ENCODE measurements at regions not wholly inside any gene's neighbourhood (a gene's known extent, or its start where the extent isn't known, plus 50 kb on each side); places are given as distances from the start of the nearest gene placed in this dataset.

DNA sequence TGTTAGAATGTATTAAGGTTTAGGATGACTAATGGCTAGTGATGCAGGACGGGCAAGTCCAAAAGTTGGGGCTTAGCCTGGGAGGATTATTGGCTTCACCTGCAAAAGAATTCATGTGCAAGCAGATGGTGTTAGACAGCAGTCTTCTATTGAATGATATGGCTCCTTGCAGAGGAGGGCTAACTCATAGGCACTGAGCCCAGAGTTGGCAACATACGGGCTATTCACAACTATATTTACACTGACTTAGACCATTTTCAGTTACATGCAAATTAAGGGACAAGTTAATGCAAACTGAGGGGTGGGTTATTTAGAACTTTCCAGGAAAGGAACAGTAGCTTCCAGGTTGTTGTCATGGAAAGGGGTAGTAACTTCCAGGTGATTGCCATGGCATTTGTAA is 1017.1 kb upstream of the EEF2KMT start:
- Mint-ChIP-seq H3K4me3 (no peak overlapping the region), H3K9me3 (peaks cover 2% of the 10 kb centered on the region), H3K27ac (no peak overlapping the region), H3K36me3 (no peaks in the 10 kb centered on the region), H3K4me1 (ENCODE audit: unreplicated experiment) (no peaks in the 10 kb centered on the region), H3K27me3 (peaks cover 5% of the 10 kb centered on the region)
- DNase-seq (ENCODE audit: extremely low spot score, unreplicated experiment) = no peak
- no peak for TF ChIP-seq CTCF (conservative IDR thresholded peaks at IDR 0.05)

DNA sequence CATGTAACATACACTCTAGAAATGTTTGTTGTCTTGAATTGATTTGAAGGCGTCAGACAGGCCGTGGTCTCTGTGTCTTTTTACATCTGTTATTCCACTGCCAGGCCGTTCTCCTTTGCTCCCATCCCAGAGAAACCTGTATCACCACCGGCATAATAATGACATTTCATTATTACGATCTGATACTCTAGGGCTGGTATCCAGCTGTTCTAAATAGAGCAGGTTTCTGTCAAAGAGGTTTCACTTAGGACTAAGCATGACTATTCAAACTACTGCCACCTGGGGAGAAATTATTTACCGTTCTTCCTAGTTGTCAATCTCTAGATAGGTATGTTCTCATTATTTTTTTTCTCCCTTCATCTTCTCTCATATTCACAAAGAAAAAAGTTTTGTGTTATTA is 1016.2 kb upstream of the EEF2KMT start:
- TF ChIP-seq CTCF (conservative IDR thresholded peaks at IDR 0.05) = no peak
- no peaks in the 10 kb centered on the region for H3K36me3 Mint-ChIP-seq

DNA sequence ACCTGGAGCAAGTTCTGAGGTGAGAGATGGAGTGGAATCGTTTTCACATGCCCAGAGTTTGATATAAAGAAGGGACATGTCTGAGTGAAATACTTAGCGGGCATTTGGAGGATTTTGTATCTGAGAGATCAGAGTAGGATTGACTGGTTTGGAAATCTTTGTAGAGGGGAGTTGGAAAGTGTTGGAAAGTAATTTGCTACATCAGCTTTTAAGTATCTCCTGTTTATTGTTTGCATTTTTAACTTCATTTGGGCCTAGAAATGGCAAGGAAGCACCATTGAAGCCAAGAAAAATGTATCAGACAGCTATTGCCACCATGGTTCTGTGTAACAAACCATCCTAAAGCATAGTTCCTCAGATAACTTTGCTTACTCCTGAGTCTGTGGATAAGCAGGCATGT is 1015.1 kb upstream of the EEF2KMT start:
- Mint-ChIP-seq H3K27me3 (peaks cover 5% of the 10 kb centered on the region), H3K9me3 (no peaks in the 10 kb centered on the region)

More for the DNA sequence above, 1016.2 kb upstream of the EEF2KMT start:
- no peak for DNase-seq (ENCODE audit: extremely low spot score, unreplicated experiment)
- H3K27ac Mint-ChIP-seq = no peak overlapping the region
- no peak overlapping the region for H3K4me3 Mint-ChIP-seq
- H3K27me3 Mint-ChIP-seq = peaks cover 5% of the 10 kb centered on the region
- H3K4me1 Mint-ChIP-seq (ENCODE audit: unreplicated experiment) = no peaks in the 10 kb centered on the region
- no peaks in the 10 kb centered on the region for H3K9me3 Mint-ChIP-seq

DNA sequence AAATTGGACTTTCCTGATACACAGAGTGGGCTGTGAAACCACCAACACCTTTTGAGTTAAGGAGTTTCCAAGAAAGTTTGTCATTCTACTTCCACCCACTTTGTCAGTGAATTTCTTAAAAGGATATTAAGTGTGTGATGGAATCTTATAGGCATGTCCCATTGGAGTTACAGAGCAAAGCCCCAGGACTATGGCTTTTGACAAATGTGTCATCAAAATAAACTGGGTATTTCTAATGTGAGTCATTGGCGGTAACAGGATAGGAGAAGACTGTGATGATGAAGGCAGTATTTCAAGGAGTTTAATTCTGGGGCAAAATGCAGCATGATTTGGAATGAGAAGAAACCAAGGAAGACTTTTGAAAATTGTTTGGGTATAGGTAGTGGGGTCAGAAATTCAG is 1013.8 kb upstream of the EEF2KMT start:
- no peaks in the 10 kb centered on the region for H3K4me1 Mint-ChIP-seq (ENCODE audit: unreplicated experiment)
- no peaks in the 10 kb centered on the region for H3K9me3 Mint-ChIP-seq
- H3K36me3 Mint-ChIP-seq = no peaks in the 10 kb centered on the region
- H3K27ac Mint-ChIP-seq = no peak overlapping the region
- TF ChIP-seq CTCF (conservative IDR thresholded peaks at IDR 0.05) = no peak
- no peaks in the 10 kb centered on the region for H3K27me3 Mint-ChIP-seq
- H3K4me3 Mint-ChIP-seq = no peak overlapping the region
- DNase-seq (ENCODE audit: extremely low spot score, unreplicated experiment) = no peak

More for the DNA sequence above, 1015.1 kb upstream of the EEF2KMT start:
- H3K36me3 Mint-ChIP-seq = no peaks in the 10 kb centered on the region
- no peak overlapping the region for H3K27ac Mint-ChIP-seq
- no peak overlapping the region for H3K4me3 Mint-ChIP-seq
- H3K4me1 Mint-ChIP-seq (ENCODE audit: unreplicated experiment) = no peaks in the 10 kb centered on the region
- no peak for DNase-seq (ENCODE audit: extremely low spot score, unreplicated experiment)
- no peak for TF ChIP-seq CTCF (conservative IDR thresholded peaks at IDR 0.05)

DNA sequence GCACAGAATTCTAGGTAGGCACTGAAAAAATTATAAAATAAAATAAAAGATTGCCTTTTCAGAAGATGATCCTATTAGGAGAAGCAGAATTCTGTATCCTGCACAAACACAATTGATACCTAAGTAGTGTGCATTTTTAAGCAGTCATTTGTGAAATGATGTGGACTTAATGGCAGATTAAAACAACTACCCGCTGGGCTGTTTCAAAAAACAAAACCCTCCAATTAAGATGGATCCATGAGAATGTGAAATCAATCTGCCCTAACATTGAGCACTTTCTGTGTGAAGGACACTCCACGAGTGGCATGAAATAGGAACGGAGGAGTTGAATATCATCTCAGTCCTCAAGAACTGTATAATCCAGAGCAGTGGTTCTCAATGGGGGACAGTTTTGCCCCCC is 1012.8 kb upstream of the EEF2KMT start:
- Mint-ChIP-seq H3K27me3 (no peaks in the 10 kb centered on the region), H3K27ac (no peak overlapping the region), H3K9me3 (no peaks in the 10 kb centered on the region), H3K4me3 (no peak overlapping the region), H3K36me3 (no peaks in the 10 kb centered on the region), H3K4me1 (ENCODE audit: unreplicated experiment) (no peaks in the 10 kb centered on the region)
- no peak for TF ChIP-seq CTCF (conservative IDR thresholded peaks at IDR 0.05)
- DNase-seq (ENCODE audit: extremely low spot score, unreplicated experiment) = no peak

GRCh38 chr16:6106061-6106460 is 1008.5 kb upstream of the EEF2KMT start:
- no peaks in the 10 kb centered on the region for H3K27me3 Mint-ChIP-seq
- H3K4me1 Mint-ChIP-seq (ENCODE audit: unreplicated experiment) = no peaks in the 10 kb centered on the region
- no peak for DNase-seq (ENCODE audit: extremely low spot score, unreplicated experiment)
- H3K4me3 Mint-ChIP-seq = no peak overlapping the region
- H3K36me3 Mint-ChIP-seq = no peaks in the 10 kb centered on the region
- no peak for TF ChIP-seq CTCF (conservative IDR thresholded peaks at IDR 0.05)
- no peaks in the 10 kb centered on the region for H3K9me3 Mint-ChIP-seq
- H3K27ac Mint-ChIP-seq = no peak overlapping the region
